K562 (cell line): ENCODE measurements at regions not wholly inside any gene's neighbourhood (a gene's known extent, or its start where the extent isn't known, plus 50 kb on each side); places are given as distances from the start of the nearest gene placed in this dataset.

Source experiments
- BDP1 ChIP-seq: IDR thresholded peaks from 3 replicates; pipeline ENCODE4 v1.6.1; 2011; ENCODE audit not compliant: insufficient read length, insufficient read depth
- MAZ ChIP-seq, 2 experiments: fragments of 450-650 bp in 1 of 2; sonication (generic) in 1 of 2; formaldehyde crosslinking; IDR thresholded peaks in 1 of 2; conservative IDR thresholded peaks in 1 of 2; 2 replicates each; pipeline versions ENCODE4 v1.4.0 to v1.5.0; 2020; ENCODE audit warnings: mild to moderate bottlenecking in 1 of 2, missing genetic modification reagents in 1 of 2
- TBP ChIP-seq: optimal IDR thresholded peaks from 2 replicates; pipeline ENCODE3; 2011; ENCODE audit warnings: low read depth, low read length, improper control_type of control experiment
- TF ChIP-seq, protein P1 (sequence below), 3 experiments: IDR thresholded peaks in 2 of 3; conservative IDR thresholded peaks in 1 of 3; 2 replicates each; pipeline ENCODE4 v1.5.1; 2011 to 2012; ENCODE audit warnings: low read length in 3 of 3, mild to moderate bottlenecking in 3 of 3, control low read depth in 2 of 3, improper control_type of control experiment in 1 of 3, inconsistent platforms in 1 of 3, low read depth in 1 of 3, mixed read lengths in 1 of 3, moderate library complexity in 1 of 3; ENCODE audit not compliant: insufficient read depth in 2 of 3

DNA sequence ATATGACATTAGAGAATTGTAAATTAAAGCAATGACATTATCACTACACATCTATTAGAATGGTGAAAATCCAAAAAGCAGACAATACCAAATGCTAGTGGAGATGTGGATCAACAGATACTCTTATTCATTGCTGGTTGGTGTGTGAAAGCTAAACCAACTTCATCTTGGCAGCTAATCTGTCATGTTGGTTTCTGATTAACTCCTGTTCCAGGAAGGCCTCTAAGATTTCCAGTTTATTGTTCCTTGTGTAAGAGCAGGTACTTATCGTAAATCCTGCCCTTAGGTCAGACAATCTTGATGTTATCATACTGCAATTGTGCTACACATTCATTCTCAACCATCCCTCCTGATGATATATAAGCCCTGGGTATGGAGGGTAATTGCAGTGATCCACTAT, 809.0 kb upstream of the DIAPH2 start:
- TF ChIP-seq BDP1 (no peak), MAZ (CRISPR knock-in tag; conservative IDR thresholded peaks at IDR 0.05 in 1 of 2, IDR thresholded peaks at IDR 0.05 in 1 of 2) (no peak), TBP (no peak)
- TF ChIP-seq, protein P1, sequence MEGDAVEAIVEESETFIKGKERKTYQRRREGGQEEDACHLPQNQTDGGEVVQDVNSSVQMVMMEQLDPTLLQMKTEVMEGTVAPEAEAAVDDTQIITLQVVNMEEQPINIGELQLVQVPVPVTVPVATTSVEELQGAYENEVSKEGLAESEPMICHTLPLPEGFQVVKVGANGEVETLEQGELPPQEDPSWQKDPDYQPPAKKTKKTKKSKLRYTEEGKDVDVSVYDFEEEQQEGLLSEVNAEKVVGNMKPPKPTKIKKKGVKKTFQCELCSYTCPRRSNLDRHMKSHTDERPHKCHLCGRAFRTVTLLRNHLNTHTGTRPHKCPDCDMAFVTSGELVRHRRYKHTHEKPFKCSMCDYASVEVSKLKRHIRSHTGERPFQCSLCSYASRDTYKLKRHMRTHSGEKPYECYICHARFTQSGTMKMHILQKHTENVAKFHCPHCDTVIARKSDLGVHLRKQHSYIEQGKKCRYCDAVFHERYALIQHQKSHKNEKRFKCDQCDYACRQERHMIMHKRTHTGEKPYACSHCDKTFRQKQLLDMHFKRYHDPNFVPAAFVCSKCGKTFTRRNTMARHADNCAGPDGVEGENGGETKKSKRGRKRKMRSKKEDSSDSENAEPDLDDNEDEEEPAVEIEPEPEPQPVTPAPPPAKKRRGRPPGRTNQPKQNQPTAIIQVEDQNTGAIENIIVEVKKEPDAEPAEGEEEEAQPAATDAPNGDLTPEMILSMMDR (IDR thresholded peaks at IDR 0.05 in 2 of 3, conservative IDR thresholded peaks at IDR 0.05 in 1 of 3; ENCODE audit: insufficient read depth in 2 of 3, low read depth in 1 of 3, low read length in 3 of 3): no peak
